PC-3 (cell line): ENCODE measurements at regions not wholly inside any gene's neighbourhood (a gene's known extent, or its start where the extent isn't known, plus 50 kb on each side); places are given as distances from the start of the nearest gene placed in this dataset.

Experiments
- ATAC-seq: fragments of 200-7000 bp; cut with Tn5 transposase; 2 replicates; pipeline ENCODE4 v1.9.1; 2020; ENCODE audit warnings: mild to moderate bottlenecking, moderate library complexity
- BruUV-seq: library from RNA; stranded (reverse); fragments of 400-500 nt; replicated peaks from 2 replicates; lab custom pipeline; 2021; lab: Mats Ljungman, UMichigan
- CTCF ChIA-PET: fragments of 300-600 bp; sonication (Branson Sonifier 250); formaldehyde crosslinking; loops from one replicate; lab custom pipeline; 2022; ENCODE audit warnings: antibody characterized with exemption; lab: Charles Lee
- POLR2A ChIA-PET: fragments of 300-600 bp; sonication (Branson Sonifier 250); formaldehyde crosslinking; loops from one replicate; lab custom pipeline; 2022; ENCODE audit warnings: antibody characterized with exemption; ENCODE audit not compliant: unreplicated experiment; lab: Charles Lee
- DNase-seq: peaks from one replicate; pipeline ENCODE4 v3.0.0-alpha.2; 2015
- H2AFZ ChIP-seq: fragments of 300-600 bp; sonication (generic); 2 replicates; pipeline ENCODE4 v1.6.0; 2016; ENCODE audit warnings: antibody characterized with exemption, low read length
- H3F3A ChIP-seq: fragments of 300-600 bp; sonication (generic); one replicate; pipeline ENCODE4 v1.6.0; 2017; ENCODE audit warnings: antibody characterized with exemption, low read length, control low read depth, mild to moderate bottlenecking; ENCODE audit not compliant: unreplicated experiment
- H3K27ac ChIP-seq: fragments of 300-600 bp; sonication (generic); 2 replicates; pipeline ENCODE4 v1.5.1; 2016; ENCODE audit warnings: mild to moderate bottlenecking, low read length
- H3K27me3 ChIP-seq: fragments of 300-600 bp; sonication (generic); 2 replicates; pipeline ENCODE4 v1.6.1; 2016; ENCODE audit warnings: low read length, mixed read lengths
- H3K36me3 ChIP-seq: fragments of 300-600 bp; sonication (generic); 2 replicates; pipeline ENCODE4 v1.6.1; 2016; ENCODE audit warnings: low read depth, mixed run types, low read length, mixed read lengths
- H3K4me1 ChIP-seq: fragments of 300-600 bp; sonication (generic); 2 replicates; pipeline ENCODE4 v1.5.1; 2016; ENCODE audit warnings: low read length; ENCODE audit not compliant: insufficient read depth
- H3K4me2 ChIP-seq: fragments of 300-600 bp; sonication (generic); 2 replicates; pipeline ENCODE4 v1.6.0; 2016; ENCODE audit warnings: low read length
- H3K4me3 ChIP-seq: fragments of 300-600 bp; sonication (generic); 2 replicates; pipeline ENCODE4 v1.5.1; 2016; ENCODE audit warnings: mild to moderate bottlenecking, low read length, mixed read lengths
- H3K79me2 ChIP-seq: fragments of 300-600 bp; sonication (generic); 2 replicates; pipeline ENCODE4 v1.6.1; 2017; ENCODE audit warnings: low read length, mixed read lengths
- H3K9ac ChIP-seq: fragments of 300-600 bp; sonication (generic); 2 replicates; pipeline ENCODE4 v1.6.0; 2016; ENCODE audit warnings: mild to moderate bottlenecking, low read length
- H3K9me2 ChIP-seq: fragments of 300-600 bp; sonication (generic); replicated peaks from 2 replicates; pipeline ENCODE4 v1.6.1; 2016; ENCODE audit warnings: mixed run types, low read length, mixed read lengths
- H3K9me3 ChIP-seq: fragments of 300-600 bp; sonication (generic); 2 replicates; pipeline ENCODE4 v1.6.1; 2016; ENCODE audit warnings: low read length, mixed read lengths
- H4K20me1 ChIP-seq: fragments of 300-600 bp; sonication (generic); 2 replicates; pipeline ENCODE4 v1.6.1; 2016; ENCODE audit warnings: low read length, mixed read lengths
- CTCF ChIP-seq: fragments of 300-600 bp; sonication (generic); conservative IDR thresholded peaks from 2 replicates; pipeline ENCODE4 v1.5.1; 2017; ENCODE audit warnings: antibody characterized with exemption, low read depth, mild to moderate bottlenecking, low read length
- EZH2 ChIP-seq: fragments of 300-600 bp; sonication (generic); IDR thresholded peaks from one replicate; pipeline ENCODE4 v1.6.1; 2017; ENCODE audit warnings: antibody characterized with exemption, mild to moderate bottlenecking, low read length; ENCODE audit not compliant: unreplicated experiment
- EZH2phosphoT487 ChIP-seq: fragments of 300-600 bp; sonication (generic); IDR thresholded peaks from 2 replicates; pipeline ENCODE4 v1.6.1; 2018; ENCODE audit warnings: mild to moderate bottlenecking, antibody characterized with exemption, low read length, borderline replicate concordance
- intact Hi-C: fragments of 100-400 bp; cut with micrococcal nuclease; formaldehyde crosslinking; loops from 2 replicates; pipeline ENCODE4 v1.9.0; 2023

- no peak for ATAC-seq
- POLR2A ChIA-PET, result no interaction called here
Observed at GRCh38 chr3:176296066-176296597, 901.1 kb downstream of the TBL1XR1 start.

GRCh38 chr3:176293276-176293675 is 904.0 kb downstream of the TBL1XR1 start:
- Histone ChIP-seq H3K4me1 (no peaks in the 10 kb centered on the region), H3K9ac (no peak overlapping the region), H3K79me2 (no peaks in the 10 kb centered on the region), H4K20me1 (no peaks in the 10 kb centered on the region), H3K36me3 (no peaks in the 10 kb centered on the region), H3K27ac (no peak overlapping the region), H3K4me3 (no peak overlapping the region), H3K9me2 (no peaks in the 10 kb centered on the region; the same call in 1 of the 2 replicates), H3K27me3 (no peaks in the 10 kb centered on the region), H2AFZ (no peak overlapping the region), H3K4me2 (no peak overlapping the region), H3F3A (no peaks in the 10 kb centered on the region), H3K9me3 (no peaks in the 10 kb centered on the region)
- BruUV-seq, result no TSS peak
- intact Hi-C loops, result no loop called here
- CTCF ChIA-PET, result no interaction called here
- POLR2A ChIA-PET, result no interaction called here
- DNase-seq (no peak), ATAC-seq (no peak)
- TF ChIP-seq EZH2phosphoT487, result no peak
- no peak for TF ChIP-seq CTCF
- TF ChIP-seq EZH2, result no peak

More at GRCh38 chr3:176296066-176296597, 901.1 kb downstream of the TBL1XR1 start:
- H3F3A ChIP-seq, result no peaks in the 10 kb centered on the region
- no peaks in the 10 kb centered on the region for H3K4me1 ChIP-seq
- H3K4me2 ChIP-seq, result no peak overlapping the region
- no peaks in the 10 kb centered on the region; the same call in 1 of the 2 replicates for H3K9me2 ChIP-seq
- H3K9me3 ChIP-seq, result no peaks in the 10 kb centered on the region
- no peak for TF ChIP-seq CTCF
- no peak for TF ChIP-seq EZH2phosphoT487
- TF ChIP-seq EZH2, result no peak
- no TSS peak for BruUV-seq
- no peak overlapping the region for H3K9ac ChIP-seq
- intact Hi-C loops, result no loop called here
- H3K27ac ChIP-seq, result no peak overlapping the region
- H3K27me3 ChIP-seq, result no peaks in the 10 kb centered on the region
- H3K79me2 ChIP-seq, result no peaks in the 10 kb centered on the region
- H4K20me1 ChIP-seq, result no peaks in the 10 kb centered on the region
- H2AFZ ChIP-seq, result no peak overlapping the region
- H3K4me3 ChIP-seq, result no peak overlapping the region
- no peak for DNase-seq
- no peaks in the 10 kb centered on the region for H3K36me3 ChIP-seq
- CTCF ChIA-PET, result no interaction called here

GRCh38 chr3:176286476-176287085 is 910.7 kb downstream of the TBL1XR1 start:
- no TSS peak for BruUV-seq
- H3K36me3 ChIP-seq, result no peaks in the 10 kb centered on the region
- intact Hi-C loops, result no loop called here
- H3K4me1 ChIP-seq, result no peaks in the 10 kb centered on the region
- no peak overlapping the region for H3K4me3 ChIP-seq
- ChIA-PET CTCF (no interaction called here), POLR2A (no interaction called here)
- DNase-seq, result no peak
- H3K4me2 ChIP-seq, result no peak overlapping the region
- H3K27me3 ChIP-seq, result no peaks in the 10 kb centered on the region
- no peak overlapping the region for H2AFZ ChIP-seq
- no peaks in the 10 kb centered on the region for H3F3A ChIP-seq
- no peaks in the 10 kb centered on the region for H3K9me2 ChIP-seq
- TF ChIP-seq EZH2phosphoT487 (no peak), EZH2 (no peak), CTCF (no peak)
- H3K27ac ChIP-seq, result no peak overlapping the region
- H3K79me2 ChIP-seq, result no peaks in the 10 kb centered on the region
- no peaks in the 10 kb centered on the region for H4K20me1 ChIP-seq
- H3K9ac ChIP-seq, result no peak overlapping the region
- no peak for ATAC-seq
- no peaks in the 10 kb centered on the region for H3K9me3 ChIP-seq
